Natural killer cell (primary cell): ENCODE measurements at regions not wholly inside any gene's neighbourhood (a gene's known extent, or its start where the extent isn't known, plus 50 kb on each side); places are given as distances from the start of the nearest gene placed in this dataset.

Source experiments
- ATAC-seq, 3 donors: fragments of 150-1000 bp in 2 of 3; fragments of 200-7000 bp in 1 of 3; cut with Tn5 transposase; 1 replicate in 1 of 3; 2 replicates in 2 of 3; pipeline ENCODE4 v1.10.0; 2021; ENCODE audit warnings: mild to moderate bottlenecking in 2 of 3, moderate library complexity in 2 of 3
- DNase-seq, 2 donors: peaks; one replicate each; pipeline versions ENCODE4 v3.0.0 to v3.0.0-alpha.2; 2013 to 2021; ENCODE audit warnings: mixed read lengths in 1 of 2
- H3K27ac ChIP-seq: one replicate; pipeline ENCODE4 v1.5.1; 2013; ENCODE audit warnings: mild to moderate bottlenecking, low read length
- H3K27me3 ChIP-seq: one replicate; pipeline ENCODE4 v1.6.1; 2013; ENCODE audit warnings: low read length; ENCODE audit not compliant: control insufficient read depth, insufficient read depth
- H3K36me3 ChIP-seq: one replicate; pipeline ENCODE4 v1.6.1; 2013; ENCODE audit warnings: low read length; ENCODE audit not compliant: control insufficient read depth, insufficient read depth
- H3K4me1 ChIP-seq: one replicate; pipeline ENCODE4 v1.6.1; 2013; ENCODE audit warnings: low read length; ENCODE audit not compliant: control insufficient read depth, insufficient read depth
- H3K4me3 ChIP-seq: one replicate; pipeline ENCODE4 v1.5.1; 2013; ENCODE audit warnings: low read length
- H3K9me3 ChIP-seq: one replicate; pipeline ENCODE4 v1.6.1; 2013; ENCODE audit warnings: low read length; ENCODE audit not compliant: control insufficient read depth, insufficient read depth
- H3K27ac Mint-ChIP-seq, 2 donors: one replicate each; pipeline ENCODE4 v1.8.0; 2022; ENCODE audit warnings: mild to moderate bottlenecking in 2 of 2, mixed read lengths in 2 of 2, moderate library complexity in 1 of 2
- H3K27me3 Mint-ChIP-seq, 2 donors: one replicate each; pipeline ENCODE4 v1.8.0; 2022; ENCODE audit warnings: low read depth in 2 of 2, mixed read lengths in 2 of 2
- H3K36me3 Mint-ChIP-seq: one replicate; pipeline ENCODE4 v1.8.0; 2022; ENCODE audit warnings: mixed read lengths
- H3K4me1 Mint-ChIP-seq, 2 donors: one replicate each; pipeline ENCODE4 v1.8.0; 2022; ENCODE audit warnings: mixed read lengths in 2 of 2
- H3K4me3 Mint-ChIP-seq: one replicate; pipeline ENCODE4 v1.8.0; 2022; ENCODE audit warnings: mild to moderate bottlenecking, moderate library complexity, mixed read lengths
- H3K9me3 Mint-ChIP-seq, 2 donors: one replicate each; pipeline ENCODE4 v1.8.0; 2022; ENCODE audit warnings: mixed read lengths in 2 of 2
- WGBS: methylation state at CpG from one replicate; pipeline ENCODE4 v1.1.7; 2013; ENCODE audit warnings: missing lambda C conversion rate; ENCODE audit not compliant: insufficient coverage; 5-methylcytosine and 5-hydroxymethylcytosine counted together
- intact Hi-C: fragments of 100-400 bp; cut with micrococcal nuclease; formaldehyde crosslinking; loops from one replicate; pipeline ENCODE4 v1.14.2; 2022
- TF ChIP-seq, protein P1 (sequence below): fragments of 200-600 bp; IDR thresholded peaks from one replicate; pipeline ENCODE4 v1.8.0; 2022; ENCODE audit warnings: antibody characterized with exemption

DNA sequence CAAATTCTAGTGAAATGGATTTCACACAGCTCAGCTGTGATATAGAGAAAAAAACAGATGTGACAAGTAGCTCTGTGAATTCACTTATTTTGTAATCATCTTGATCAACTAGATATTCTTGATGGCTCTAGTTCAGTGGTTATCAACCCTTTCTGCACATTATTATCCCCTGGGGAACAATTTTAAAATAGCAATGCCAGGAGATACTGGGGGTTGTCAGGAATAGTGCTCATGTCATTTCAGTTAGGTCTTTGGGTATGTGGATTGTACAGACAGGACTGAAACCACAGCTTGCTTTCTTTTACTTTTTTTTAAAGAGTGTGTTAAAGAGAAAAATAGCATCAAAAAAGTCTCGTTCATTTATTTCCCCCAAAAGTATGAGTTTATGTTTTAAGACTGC, 269.0 kb upstream of the PDGFD start:
- Histone ChIP-seq H3K27me3 (no peaks in the 10 kb centered on the region), H3K4me1 (no peaks in the 10 kb centered on the region), H3K27ac (no peak overlapping the region), H3K4me3 (no peak overlapping the region), H3K9me3 (no peaks in the 10 kb centered on the region), H3K36me3 (no peaks in the 10 kb centered on the region)
- H3K4me3 Mint-ChIP-seq, result no peak overlapping the region
- no peak for ATAC-seq
- H3K9me3 Mint-ChIP-seq, result peaks cover 2 to 4% of the 10 kb centered on the region in 2 donors
- H3K36me3 Mint-ChIP-seq, result no peaks in the 10 kb centered on the region
- H3K27ac Mint-ChIP-seq, result no peak overlapping the region
- 100% methylated on average over 1 of the region's 1 CpG for WGBS
- no peak for DNase-seq
- no peaks in the 10 kb centered on the region for H3K4me1 Mint-ChIP-seq
- H3K27me3 Mint-ChIP-seq, result no peaks in the 10 kb centered on the region
- intact Hi-C loops, result no loop called here
- TF ChIP-seq, protein P1, sequence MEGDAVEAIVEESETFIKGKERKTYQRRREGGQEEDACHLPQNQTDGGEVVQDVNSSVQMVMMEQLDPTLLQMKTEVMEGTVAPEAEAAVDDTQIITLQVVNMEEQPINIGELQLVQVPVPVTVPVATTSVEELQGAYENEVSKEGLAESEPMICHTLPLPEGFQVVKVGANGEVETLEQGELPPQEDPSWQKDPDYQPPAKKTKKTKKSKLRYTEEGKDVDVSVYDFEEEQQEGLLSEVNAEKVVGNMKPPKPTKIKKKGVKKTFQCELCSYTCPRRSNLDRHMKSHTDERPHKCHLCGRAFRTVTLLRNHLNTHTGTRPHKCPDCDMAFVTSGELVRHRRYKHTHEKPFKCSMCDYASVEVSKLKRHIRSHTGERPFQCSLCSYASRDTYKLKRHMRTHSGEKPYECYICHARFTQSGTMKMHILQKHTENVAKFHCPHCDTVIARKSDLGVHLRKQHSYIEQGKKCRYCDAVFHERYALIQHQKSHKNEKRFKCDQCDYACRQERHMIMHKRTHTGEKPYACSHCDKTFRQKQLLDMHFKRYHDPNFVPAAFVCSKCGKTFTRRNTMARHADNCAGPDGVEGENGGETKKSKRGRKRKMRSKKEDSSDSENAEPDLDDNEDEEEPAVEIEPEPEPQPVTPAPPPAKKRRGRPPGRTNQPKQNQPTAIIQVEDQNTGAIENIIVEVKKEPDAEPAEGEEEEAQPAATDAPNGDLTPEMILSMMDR, result no peak

DNA sequence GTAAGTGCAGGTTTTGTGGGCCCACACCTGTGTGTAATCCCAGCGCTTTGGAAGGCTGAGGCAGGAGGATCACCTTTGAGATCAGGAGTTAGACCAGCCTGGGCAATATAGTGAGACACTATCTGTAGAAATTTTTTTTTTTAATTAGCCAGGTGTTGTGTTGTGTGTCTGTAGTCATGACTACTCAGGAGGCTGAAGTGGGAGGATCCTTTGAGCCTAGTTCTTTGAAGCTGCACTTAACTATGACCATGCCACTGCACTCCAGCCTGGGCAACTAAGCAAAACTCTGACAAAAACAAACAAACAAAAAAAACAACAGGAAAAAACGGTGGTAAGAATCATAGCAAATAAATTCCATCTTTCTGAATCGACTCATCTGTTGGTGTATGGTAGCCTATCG, 268.6 kb upstream of the PDGFD start:
- Mint-ChIP-seq H3K4me3 (no peak overlapping the region), H3K27ac (no peak overlapping the region), H3K4me1 (no peaks in the 10 kb centered on the region), H3K9me3 (peaks cover 2 to 4% of the 10 kb centered on the region in 2 donors), H3K36me3 (no peaks in the 10 kb centered on the region), H3K27me3 (no peaks in the 10 kb centered on the region)
- Histone ChIP-seq H3K27me3 (no peaks in the 10 kb centered on the region), H3K36me3 (no peaks in the 10 kb centered on the region), H3K9me3 (no peaks in the 10 kb centered on the region), H3K4me1 (no peaks in the 10 kb centered on the region), H3K4me3 (no peak overlapping the region), H3K27ac (no peak overlapping the region)
- ATAC-seq (no peak), DNase-seq (no peak)
- intact Hi-C loops, result no loop called here
- TF ChIP-seq, protein P1, result no peak
- WGBS, result 85% methylated on average over 4 of the region's 4 CpGs

DNA sequence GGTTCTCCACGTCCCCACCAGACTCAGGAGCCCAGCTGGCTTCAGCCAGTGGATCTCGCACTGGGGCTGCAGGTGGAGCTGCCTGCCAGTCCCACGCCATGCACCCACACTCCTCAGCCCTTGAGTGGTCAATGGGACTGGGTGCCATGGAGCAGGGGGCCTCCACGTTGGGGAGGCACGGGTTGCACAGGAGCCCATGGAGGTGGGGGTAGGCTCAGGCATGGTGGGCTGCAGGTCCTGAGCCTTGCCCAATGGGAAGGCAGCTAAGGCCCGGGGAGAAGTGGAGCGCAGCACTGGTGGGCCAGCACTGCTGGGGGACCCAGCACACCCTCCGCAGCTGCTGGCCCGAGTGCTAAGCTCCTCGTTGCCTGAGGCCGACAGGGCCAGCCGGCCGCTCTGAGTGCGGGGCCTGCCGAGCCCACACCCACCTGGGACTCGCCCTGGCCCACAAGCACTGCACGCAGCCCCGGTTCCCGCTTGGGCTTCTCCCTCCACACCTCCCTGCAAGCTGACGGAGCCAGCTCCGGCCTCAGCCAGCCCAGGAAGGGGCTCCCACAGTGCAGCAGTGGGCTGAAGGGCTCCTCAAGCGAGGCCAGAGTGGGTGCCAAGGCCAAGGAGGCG, 258.5 kb upstream of the PDGFD start:
- no peak for DNase-seq
- H3K27me3 Mint-ChIP-seq, result no peaks in the 10 kb centered on the region
- no peaks in the 10 kb centered on the region for H3K4me1 ChIP-seq
- no peaks in the 10 kb centered on the region for H3K27me3 ChIP-seq
- 90% methylated on average over 23 of the region's 23 CpGs for WGBS
- no peak overlapping the region for H3K4me3 Mint-ChIP-seq
- no peaks in the 10 kb centered on the region for H3K4me1 Mint-ChIP-seq
- no peaks in the 10 kb centered on the region for H3K36me3 Mint-ChIP-seq
- TF ChIP-seq, protein P1, result no peak
- H3K27ac Mint-ChIP-seq, result no peak overlapping the region
- no peak overlapping the region for H3K27ac ChIP-seq
- intact Hi-C loops, result no loop called here
- no peaks in the 10 kb centered on the region for H3K9me3 Mint-ChIP-seq
- no peak overlapping the region for H3K4me3 ChIP-seq
- ATAC-seq, result no peak
- H3K9me3 ChIP-seq, result no peaks in the 10 kb centered on the region
- no peaks in the 10 kb centered on the region for H3K36me3 ChIP-seq

DNA sequence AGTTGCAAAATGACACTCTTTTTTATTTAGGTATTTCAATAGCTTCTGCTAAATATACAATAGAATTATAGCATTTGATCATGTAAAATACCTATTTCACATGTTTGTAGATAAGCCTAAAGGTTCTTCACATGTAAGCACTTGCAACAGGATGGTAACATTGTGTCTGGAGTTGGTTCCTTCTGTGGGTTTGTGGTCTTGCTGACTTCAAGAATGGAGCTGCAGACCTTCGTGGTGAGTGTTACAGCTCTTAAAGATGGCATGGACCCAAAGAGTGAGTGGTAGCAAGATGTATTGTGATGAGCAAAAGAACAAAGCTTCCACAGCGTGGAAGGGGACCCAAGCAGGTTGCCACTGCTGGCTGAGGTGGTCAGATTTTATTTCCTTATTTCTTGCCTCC, 246.4 kb upstream of the PDGFD start:
- no peak for ATAC-seq
- TF ChIP-seq, protein P1, result no peak
- Mint-ChIP-seq H3K27me3 (no peaks in the 10 kb centered on the region), H3K27ac (no peak overlapping the region), H3K4me1 (no peaks in the 10 kb centered on the region), H3K36me3 (no peaks in the 10 kb centered on the region), H3K9me3 (no peaks in the 10 kb centered on the region), H3K4me3 (no peak overlapping the region)
- Histone ChIP-seq H3K27me3 (no peaks in the 10 kb centered on the region), H3K36me3 (no peaks in the 10 kb centered on the region), H3K4me3 (no peak overlapping the region), H3K4me1 (no peaks in the 10 kb centered on the region), H3K27ac (no peak overlapping the region), H3K9me3 (no peaks in the 10 kb centered on the region)
- 42% methylated on average over 2 of the region's 2 CpGs for WGBS
- intact Hi-C loops, result no loop called here
- DNase-seq, result no peak
